Chondrocyte (in vitro differentiated cells): ENCODE measurements at regions not wholly inside any gene's neighbourhood (a gene's known extent, or its start where the extent isn't known, plus 50 kb on each side); places are given as distances from the start of the nearest gene placed in this dataset.

ENCODE experiments used
- DNase-seq: peaks from one replicate; pipeline ENCODE4 v3.0.0; 2021; ENCODE audit warnings: mixed read lengths, low spot score
- H3K27ac Mint-ChIP-seq: one replicate; pipeline ENCODE4 v1.8.0; 2021; ENCODE audit warnings: mild to moderate bottlenecking, moderate library complexity, mixed read lengths; ENCODE audit not compliant: unreplicated experiment
- H3K27me3 Mint-ChIP-seq: 2 replicates; pipeline ENCODE4 v1.8.0; 2021; ENCODE audit warnings: low read depth, mixed read lengths
- H3K36me3 Mint-ChIP-seq: 2 replicates; pipeline ENCODE4 v1.8.0; 2021; ENCODE audit warnings: low read depth, mixed read lengths
- H3K4me1 Mint-ChIP-seq: 2 replicates; pipeline ENCODE4 v1.8.0; 2021; ENCODE audit warnings: low read depth, mild to moderate bottlenecking, mixed read lengths
- H3K4me3 Mint-ChIP-seq: one replicate; pipeline ENCODE4 v1.8.0; 2021; ENCODE audit warnings: mild to moderate bottlenecking, moderate library complexity, mixed read lengths; ENCODE audit not compliant: unreplicated experiment
- H3K9me3 Mint-ChIP-seq: 2 replicates; pipeline ENCODE4 v1.8.0; 2021; ENCODE audit warnings: low read depth, mixed read lengths
- CTCF ChIP-seq: fragments of 200-600 bp; sonication (generic); IDR thresholded peaks from 2 replicates; pipeline ENCODE4 v1.5.0; 2021; ENCODE audit warnings: antibody characterized with exemption, mild to moderate bottlenecking, moderate library complexity

GRCh38 chr6:3561725-3562124 lies 104.9 kb upstream of the SLC22A23 start:
- no peak for DNase-seq
- Mint-ChIP-seq H3K4me1 (peaks cover 10% of the 10 kb centered on the region), H3K27me3 (no peaks in the 10 kb centered on the region), H3K27ac (peak overlapping the region; percentile 81), H3K9me3 (peaks cover 6% of the 10 kb centered on the region), H3K36me3 (no peaks in the 10 kb centered on the region), H3K4me3 (no peak overlapping the region)
- peak; percentile 56 for TF ChIP-seq CTCF

GRCh38 chr6:3560211-3560610 lies 103.4 kb upstream of the SLC22A23 start:
- DNase-seq = no peak
- Mint-ChIP-seq H3K27me3 (no peaks in the 10 kb centered on the region), H3K9me3 (peaks cover 6% of the 10 kb centered on the region), H3K36me3 (no peaks in the 10 kb centered on the region), H3K27ac (no peak overlapping the region), H3K4me3 (no peak overlapping the region), H3K4me1 (peaks cover 10% of the 10 kb centered on the region)
- no peak for TF ChIP-seq CTCF

GRCh38 chr6:3559561-3559960 lies 102.7 kb upstream of the SLC22A23 start:
- Mint-ChIP-seq H3K4me1 (peaks cover 10% of the 10 kb centered on the region), H3K36me3 (no peaks in the 10 kb centered on the region), H3K27me3 (no peaks in the 10 kb centered on the region), H3K9me3 (peaks cover under 1% of the 10 kb centered on the region), H3K4me3 (no peak overlapping the region), H3K27ac (peak overlapping the region; percentile 0)
- no peak for DNase-seq
- no peak for TF ChIP-seq CTCF

GRCh38 chr6:3557336-3557735 lies 100.5 kb upstream of the SLC22A23 start:
- no peak overlapping the region for H3K4me3 Mint-ChIP-seq
- TF ChIP-seq CTCF = no peak
- H3K4me1 Mint-ChIP-seq = peaks cover 10% of the 10 kb centered on the region

GRCh38 chr6:3553254-3553653 lies 96.4 kb upstream of the SLC22A23 start:
- peaks cover 11% of the 10 kb centered on the region for H3K36me3 Mint-ChIP-seq
- TF ChIP-seq CTCF = no peak
- no peak overlapping the region for H3K27ac Mint-ChIP-seq
- H3K4me1 Mint-ChIP-seq = no peaks in the 10 kb centered on the region
- DNase-seq = no peak
- H3K9me3 Mint-ChIP-seq = peaks cover 35% of the 10 kb centered on the region
- no peak overlapping the region for H3K4me3 Mint-ChIP-seq
- H3K27me3 Mint-ChIP-seq = no peaks in the 10 kb centered on the region

More at GRCh38 chr6:3557336-3557735, 100.5 kb upstream of the SLC22A23 start:
- Mint-ChIP-seq H3K36me3 (peaks cover 2% of the 10 kb centered on the region), H3K9me3 (peaks cover 12% of the 10 kb centered on the region), H3K27ac (no peak overlapping the region), H3K27me3 (no peaks in the 10 kb centered on the region)
- no peak for DNase-seq
